Neural cell (in vitro differentiated cells): ENCODE measurements at regions not wholly inside any gene's neighbourhood (a gene's known extent, or its start where the extent isn't known, plus 50 kb on each side); places are given as distances from the start of the nearest gene placed in this dataset.

ENCODE experiments used
- H2AFZ ChIP-seq: fragments of 200-600, 300-800 bp; sonication (generic), shearing (Covaris generic); 2 replicates; pipeline ENCODE4 v1.6.0; 2014; ENCODE audit warnings: low read depth, mild to moderate bottlenecking, antibody characterized with exemption, low read length, moderate library complexity
- H3F3A ChIP-seq: fragments of 200-600 bp; shearing (Covaris generic); 2 replicates; pipeline ENCODE4 v1.6.1; 2016; ENCODE audit warnings: mild to moderate bottlenecking, moderate library complexity, mixed read lengths, antibody characterized with exemption, low read length; ENCODE audit not compliant: insufficient read depth, poor library complexity, severe bottlenecking
- H3K27ac ChIP-seq: fragments of 200-600, 300-800 bp; sonication (generic), shearing (Covaris generic); 2 replicates; pipeline ENCODE4 v1.5.1; 2014; ENCODE audit warnings: mild to moderate bottlenecking, low read length, moderate library complexity
- H3K27me3 ChIP-seq: fragments of 300-800, 200-600 bp; sonication (generic), shearing (Covaris generic); 2 replicates; pipeline ENCODE4 v1.6.0; 2014; ENCODE audit warnings: mild to moderate bottlenecking, low read depth, low read length, moderate library complexity; ENCODE audit not compliant: insufficient read depth
- H3K36me3 ChIP-seq: fragments of 300-800, 200-600 bp; sonication (generic), shearing (Covaris generic); 2 replicates; pipeline ENCODE4 v1.5.1; 2014; ENCODE audit warnings: mild to moderate bottlenecking, antibody characterized with exemption, low read length, moderate library complexity; ENCODE audit not compliant: insufficient read depth
- H3K4me2 ChIP-seq: fragments of 300-800, 200-600 bp; sonication (generic), shearing (Covaris generic); 2 replicates; pipeline ENCODE4 v1.6.0; 2014; ENCODE audit warnings: mild to moderate bottlenecking, low read length
- H3K4me3 ChIP-seq: fragments of 300-800, 200-600 bp; sonication (generic), shearing (Covaris generic); 2 replicates; pipeline ENCODE4 v1.5.1; 2014; ENCODE audit warnings: mild to moderate bottlenecking, low read length, moderate library complexity
- H3K79me2 ChIP-seq: fragments of 200-600 bp; shearing (Covaris generic); replicated peaks from 2 replicates; pipeline ENCODE4 v1.6.0; 2014; ENCODE audit warnings: mild to moderate bottlenecking, low read length, moderate library complexity; ENCODE audit not compliant: insufficient read depth
- H3K9ac ChIP-seq: fragments of 300-800, 200-600 bp; sonication (generic), shearing (Covaris generic); 2 replicates; pipeline ENCODE4 v1.6.1; 2016; ENCODE audit warnings: mild to moderate bottlenecking, low read length, mixed read lengths
- H3K9me2 ChIP-seq: fragments of 200-600 bp; shearing (Covaris generic); 2 replicates; pipeline ENCODE4 v1.6.1; 2016; ENCODE audit warnings: mild to moderate bottlenecking, low read length, mixed read lengths; ENCODE audit not compliant: insufficient read depth
- H3K9me3 ChIP-seq: fragments of 200-600, 300-800 bp; sonication (generic), shearing (Covaris generic); 2 replicates; pipeline ENCODE4 v1.6.1; 2016; ENCODE audit warnings: mild to moderate bottlenecking, mixed run types, low read length, moderate library complexity, mixed read lengths
- H4K20me1 ChIP-seq: fragments of 200-600 bp; shearing (Covaris generic); 2 replicates; pipeline ENCODE4 v1.6.1; 2016; ENCODE audit warnings: mild to moderate bottlenecking, mixed run types; ENCODE audit not compliant: insufficient read depth
- CTCF ChIP-seq: fragments of 450-650 bp; IDR thresholded peaks from 2 replicates; pipeline ENCODE4 v1.5.1; 2014; ENCODE audit warnings: antibody characterized with exemption, mild to moderate bottlenecking, moderate library complexity; ENCODE audit not compliant: poor library complexity, severe bottlenecking
- EP300 ChIP-seq: fragments of 450-650 bp; conservative IDR thresholded peaks from 2 replicates; pipeline ENCODE4 v1.6.1; 2014; ENCODE audit warnings: antibody characterized with exemption, mild to moderate bottlenecking, moderate library complexity; ENCODE audit not compliant: poor library complexity, severe bottlenecking
- EZH2 ChIP-seq: fragments of 200-600, 300-800 bp; shearing (Covaris generic), sonication (generic); IDR thresholded peaks from 2 replicates; pipeline ENCODE4 v1.6.1; 2014; ENCODE audit warnings: antibody characterized with exemption, low read length, borderline replicate concordance, mild to moderate bottlenecking; ENCODE audit not compliant: insufficient read depth, poor library complexity, severe bottlenecking
- MXI1 ChIP-seq: fragments of 450-650 bp; conservative IDR thresholded peaks from 2 replicates; pipeline ENCODE4 v1.6.1; 2014; ENCODE audit warnings: antibody characterized with exemption, mild to moderate bottlenecking; ENCODE audit not compliant: poor library complexity, severe bottlenecking
- POLR2AphosphoS5 ChIP-seq: IDR thresholded peaks from 2 replicates; pipeline ENCODE4 v1.6.1; 2012
- RAD21 ChIP-seq: fragments of 450-650 bp; conservative IDR thresholded peaks from 2 replicates; pipeline ENCODE4 v1.6.1; 2014; ENCODE audit warnings: antibody characterized with exemption, mild to moderate bottlenecking, moderate library complexity
- REST ChIP-seq: IDR thresholded peaks from 2 replicates; pipeline ENCODE4 v1.6.1; 2012; ENCODE audit warnings: borderline replicate concordance
- SMC3 ChIP-seq: fragments of 450-650 bp; conservative IDR thresholded peaks from 2 replicates; pipeline ENCODE4 v1.6.1; 2014; ENCODE audit warnings: antibody characterized with exemption, mild to moderate bottlenecking, moderate library complexity; ENCODE audit not compliant: poor library complexity
- TAF1 ChIP-seq: IDR thresholded peaks from 2 replicates; pipeline ENCODE4 v1.6.1; 2012; ENCODE audit warnings: low read depth

- Histone ChIP-seq H3K9me3 (peaks cover 4% of the 10 kb centered on the region), H3F3A (no peaks in the 10 kb centered on the region), H3K4me2 (no peak overlapping the region), H3K27me3 (no peaks in the 10 kb centered on the region), H3K9ac (no peak overlapping the region), H3K9me2 (no peaks in the 10 kb centered on the region), H3K79me2 (no peaks in the 10 kb centered on the region), H4K20me1 (no peaks in the 10 kb centered on the region), H3K27ac (no peak overlapping the region), H3K4me3 (no peak overlapping the region), H3K36me3 (no peaks in the 10 kb centered on the region), H2AFZ (no peak overlapping the region)
- no peak for TF ChIP-seq EP300
- no peak for TF ChIP-seq MXI1
- TF ChIP-seq REST = no peak
- no peak for TF ChIP-seq POLR2AphosphoS5
- no peak for TF ChIP-seq RAD21
- no peak for TF ChIP-seq CTCF
- no peak for TF ChIP-seq EZH2
- TF ChIP-seq TAF1 = no peak
- no peak for TF ChIP-seq SMC3
Measured at GRCh38 chr2:144747571-144747970, 227.7 kb upstream of the ZEB2 start.

GRCh38 chr2:144745424-144745823, 225.5 kb upstream of the ZEB2 start:
- no peak for TF ChIP-seq EP300
- no peak for TF ChIP-seq CTCF
- TF ChIP-seq POLR2AphosphoS5 = no peak
- TF ChIP-seq EZH2 = no peak
- no peak for TF ChIP-seq SMC3
- no peak for TF ChIP-seq MXI1
- TF ChIP-seq REST = no peak
- no peak for TF ChIP-seq RAD21
- no peak for TF ChIP-seq TAF1
- H3K4me2 ChIP-seq = no peak overlapping the region
- H3K27me3 ChIP-seq = no peaks in the 10 kb centered on the region
- no peak overlapping the region for H3K27ac ChIP-seq
- H3K79me2 ChIP-seq = no peaks in the 10 kb centered on the region
- H3K9me3 ChIP-seq = peaks cover 4% of the 10 kb centered on the region
- no peaks in the 10 kb centered on the region for H3F3A ChIP-seq
- H3K4me3 ChIP-seq = no peak overlapping the region
- H3K36me3 ChIP-seq = no peaks in the 10 kb centered on the region
- H4K20me1 ChIP-seq = no peaks in the 10 kb centered on the region
- H3K9ac ChIP-seq = no peak overlapping the region
- H2AFZ ChIP-seq = no peak overlapping the region
- H3K9me2 ChIP-seq = no peaks in the 10 kb centered on the region
